Adrenal gland (tissue), 9 donors: ENCODE measurements at regions not wholly inside any gene's neighbourhood (a gene's known extent, or its start where the extent isn't known, plus 50 kb on each side); places are given as distances from the start of the nearest gene placed in this dataset.

Experiments used
- DNase-seq, 7 donors: peaks; one replicate each; pipeline ENCODE4 v3.0.0-alpha.2; 2019 to 2020
- H3K27ac ChIP-seq, 5 donors: fragments of 200-600 bp; sonication (generic) in 4 of 5; 1 replicate in 3 of 5; 2 replicates in 2 of 5; pipeline versions ENCODE4 v1.5.1 to v1.8.0; 2016 to 2020; ENCODE audit warnings: mild to moderate bottlenecking in 1 of 5
- H3K27me3 ChIP-seq: fragments of 200-600 bp; 2 replicates; pipeline ENCODE4 v1.8.0; 2021
- H3K36me3 ChIP-seq, 2 donors: fragments of 200-600 bp; replicated peaks in 1 of 2; 1 replicate in 1 of 2; 2 replicates in 1 of 2; pipeline versions ENCODE4 v1.5.1 to v1.8.0; 2018 to 2022
- H3K4me1 ChIP-seq, 2 donors: fragments of 200-600 bp; replicated peaks in 1 of 2; 1 replicate in 1 of 2; 2 replicates in 1 of 2; pipeline versions ENCODE4 v1.5.1 to v1.8.0; 2018 to 2021
- H3K4me3 ChIP-seq, 4 donors: fragments of 200-600 bp; sonication (generic) in 3 of 4; one replicate each; pipeline ENCODE4 v1.5.1; 2016 to 2018
- H3K9me3 ChIP-seq, 3 donors: fragments of 200-600 bp; sonication (generic) in 1 of 3; replicated peaks in 1 of 3; 1 replicate in 2 of 3; 2 replicates in 1 of 3; pipeline versions ENCODE4 v1.5.1 to v1.8.0; 2016 to 2021
- POLR2A ChIP-seq, 2 donors: fragments of 450-650 bp; IDR thresholded peaks; one replicate each; pipeline ENCODE4 v1.6.1; 2017; ENCODE audit warnings: antibody characterized with exemption in 2 of 2, mild to moderate bottlenecking in 2 of 2, moderate library complexity in 1 of 2
- WGBS, 4 donors: extraction: QIAGEN DNeasy Blood & Tissue Kit in 2 of 4; methylation state at CpG; one replicate each; pipeline versions ENCODE4 v1.1.5 to v1.1.7; 2013 to 2017; 5-methylcytosine and 5-hydroxymethylcytosine counted together
- intact Hi-C, 2 donors: fragments of 100-400 bp; cut with DNase I; formaldehyde crosslinking; loops; one replicate each; pipeline versions ENCODE4 v1.14.1 to v1.15.0; 2022 to 2023
- TF ChIP-seq, protein P1 (sequence below), 6 experiments: fragments of 450-650 bp in 4 of 6; fragments of 200-600 bp in 2 of 6; sonication (generic) in 1 of 6; IDR thresholded peaks; 1 replicate in 5 of 6; 2 replicates in 1 of 6; pipeline versions ENCODE4 v1.5.1 to v1.8.0; 2016 to 2021; ENCODE audit warnings: antibody characterized with exemption in 6 of 6, mild to moderate bottlenecking in 2 of 6, moderate library complexity in 1 of 6
- donor health status: healthy with polysubstance abuse.
- donor health status: Bipolar disorder and iron deficiency.
- donor health status: DM: yes; HTN: yes; CAD: no.
- donor health status: DM: no; HTN: no; CAD: no.
- donor health status: DM: no; HTN: no; CAD: no.

DNA sequence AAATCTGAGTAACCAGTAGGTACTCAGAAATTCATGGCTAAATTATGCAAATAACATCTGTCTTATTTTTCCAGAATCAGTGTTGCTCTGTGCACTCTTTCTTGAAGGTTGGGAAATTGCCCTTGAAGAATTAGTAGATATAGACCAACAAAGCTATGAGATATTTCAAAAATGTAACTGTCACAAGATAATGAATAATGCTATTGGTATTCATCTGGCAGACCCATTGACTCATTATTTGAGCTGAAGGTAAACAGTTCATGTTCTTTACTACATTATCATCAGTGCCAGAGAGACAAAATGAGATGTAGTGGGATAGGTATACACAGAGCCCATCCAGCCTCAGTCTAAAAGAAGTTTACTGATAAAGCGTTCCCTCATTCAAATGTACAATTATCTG is 274.7 kb downstream of the CASP12 start:
- Histone ChIP-seq H3K4me3 (no peak overlapping the region), H3K9me3 (no peaks in the 10 kb centered on the region), H3K4me1 (no peaks in the 10 kb centered on the region), H3K27ac (no peak overlapping the region), H3K27me3 (no peaks in the 10 kb centered on the region), H3K36me3 (no peaks in the 10 kb centered on the region)
- TF ChIP-seq, protein P1, sequence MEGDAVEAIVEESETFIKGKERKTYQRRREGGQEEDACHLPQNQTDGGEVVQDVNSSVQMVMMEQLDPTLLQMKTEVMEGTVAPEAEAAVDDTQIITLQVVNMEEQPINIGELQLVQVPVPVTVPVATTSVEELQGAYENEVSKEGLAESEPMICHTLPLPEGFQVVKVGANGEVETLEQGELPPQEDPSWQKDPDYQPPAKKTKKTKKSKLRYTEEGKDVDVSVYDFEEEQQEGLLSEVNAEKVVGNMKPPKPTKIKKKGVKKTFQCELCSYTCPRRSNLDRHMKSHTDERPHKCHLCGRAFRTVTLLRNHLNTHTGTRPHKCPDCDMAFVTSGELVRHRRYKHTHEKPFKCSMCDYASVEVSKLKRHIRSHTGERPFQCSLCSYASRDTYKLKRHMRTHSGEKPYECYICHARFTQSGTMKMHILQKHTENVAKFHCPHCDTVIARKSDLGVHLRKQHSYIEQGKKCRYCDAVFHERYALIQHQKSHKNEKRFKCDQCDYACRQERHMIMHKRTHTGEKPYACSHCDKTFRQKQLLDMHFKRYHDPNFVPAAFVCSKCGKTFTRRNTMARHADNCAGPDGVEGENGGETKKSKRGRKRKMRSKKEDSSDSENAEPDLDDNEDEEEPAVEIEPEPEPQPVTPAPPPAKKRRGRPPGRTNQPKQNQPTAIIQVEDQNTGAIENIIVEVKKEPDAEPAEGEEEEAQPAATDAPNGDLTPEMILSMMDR (IDR thresholded peaks at IDR 0.05): no peak
- no peak for TF ChIP-seq POLR2A (IDR thresholded peaks at IDR 0.05)
- DNase-seq: no peak
- intact Hi-C loops: no loop called here
- 76 to 90% (median 83%) methylated on average over 1 of the region's 1 CpG for WGBS, 4 donors

DNA sequence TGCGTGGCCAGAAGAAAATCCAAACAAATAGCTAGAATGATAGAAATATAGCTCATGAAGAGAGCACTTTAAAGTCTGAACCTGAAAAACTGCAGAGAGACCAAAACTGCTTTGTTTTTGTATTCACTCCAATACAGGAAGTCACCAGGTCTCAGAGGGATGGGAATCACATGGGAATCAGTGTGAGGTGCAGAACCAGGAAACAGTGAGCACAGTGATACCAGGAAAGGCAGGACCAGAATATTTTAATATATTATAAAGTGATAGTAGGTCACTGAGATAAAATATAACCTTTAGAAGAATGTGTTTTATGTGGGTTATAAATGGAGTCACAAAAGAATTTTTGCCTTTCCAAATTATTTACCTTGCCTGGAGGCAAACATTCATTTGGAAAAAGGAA is 277.3 kb downstream of the CASP12 start:
- WGBS, 4 donors: 75 to 89% (median 85%) methylated on average over 1 of the region's 1 CpG
- no peak for DNase-seq
- no peaks in the 10 kb centered on the region for H3K4me1 ChIP-seq
- no peak overlapping the region for H3K4me3 ChIP-seq
- no peak for TF ChIP-seq POLR2A (IDR thresholded peaks at IDR 0.05)
- TF ChIP-seq, protein P1 (IDR thresholded peaks at IDR 0.05): no peak
- H3K36me3 ChIP-seq: no peaks in the 10 kb centered on the region
- H3K9me3 ChIP-seq: no peaks in the 10 kb centered on the region
- intact Hi-C loops: no loop called here
- no peak overlapping the region for H3K27ac ChIP-seq
- no peaks in the 10 kb centered on the region for H3K27me3 ChIP-seq

- Histone ChIP-seq H3K4me3 (no peak overlapping the region), H3K36me3 (no peaks in the 10 kb centered on the region), H3K27ac (no peak overlapping the region), H3K27me3 (no peaks in the 10 kb centered on the region), H3K4me1 (no peaks in the 10 kb centered on the region), H3K9me3 (no peaks in the 10 kb centered on the region)
- intact Hi-C loops: no loop called here
- WGBS, 4 donors: 56 to 63% (median 58%) methylated on average over 3 of the region's 3 CpGs
- no peak for DNase-seq
- TF ChIP-seq, protein P1 (IDR thresholded peaks at IDR 0.05): no peak
- no peak for TF ChIP-seq POLR2A (IDR thresholded peaks at IDR 0.05)
Measured at GRCh38 chr11:104619751-104620150, 278.5 kb downstream of the CASP12 start.

GRCh38 chr11:104618954-104619353 is 279.3 kb downstream of the CASP12 start:
- H3K4me3 ChIP-seq: no peak overlapping the region
- no peak overlapping the region for H3K27ac ChIP-seq
- intact Hi-C loops: no loop called here
- H3K36me3 ChIP-seq: no peaks in the 10 kb centered on the region
- TF ChIP-seq, protein P1 (IDR thresholded peaks at IDR 0.05): no peak
- no peak for TF ChIP-seq POLR2A (IDR thresholded peaks at IDR 0.05)
- H3K4me1 ChIP-seq: no peaks in the 10 kb centered on the region
- DNase-seq: no peak
- WGBS, 4 donors: 52 to 67% (median 58%) methylated on average over 4 of the region's 4 CpGs
- H3K27me3 ChIP-seq: no peaks in the 10 kb centered on the region
- H3K9me3 ChIP-seq: no peaks in the 10 kb centered on the region
